ENCODE measurements at regions not wholly inside any gene's neighbourhood (a gene's known extent, or its start where the extent isn't known, plus 50 kb on each side); places are given as distances from the start of the nearest gene placed in this dataset.

GRCh38 chr9:126122901-126123616, 203.6 kb upstream of the MVB12B start:
- intact Hi-C loops (cut with micrococcal nuclease) (no loop called here), in situ Hi-C loops (cut with MboI) (no loop called here)
- Histone ChIP-seq H3K27ac (ENCODE audit: extremely low read depth, low read depth, low read length) (no peak overlapping the region), H3K9me3 (replicated peaks; ENCODE audit: control insufficient read depth, insufficient read depth, low read depth, low read length) (no peaks in the 10 kb centered on the region), H4K20me1 (replicated peaks; ENCODE audit: control insufficient read depth, insufficient read depth, low read length) (no peaks in the 10 kb centered on the region), H3K9me1 (ENCODE audit: control insufficient read depth, insufficient read depth, low read length) (no peaks in the 10 kb centered on the region), H3K4me2 (ENCODE audit: insufficient read depth, low read length) (no peak overlapping the region), H3K36me3 (ENCODE audit: control insufficient read depth, insufficient read depth, low read length) (no peaks in the 10 kb centered on the region), H3K79me2 (ENCODE audit: control insufficient read depth, insufficient read depth, low read length) (no peaks in the 10 kb centered on the region), H3K4me3 (no peak overlapping the region), H3K9ac (ENCODE audit: insufficient read depth in 1 of 2, low read depth in 2 of 2, low read length in 2 of 2) (no peak overlapping the region), H3K27me3 (ENCODE audit: control insufficient read depth in 2 of 2, insufficient read depth in 2 of 2, low read length in 2 of 2) (no peaks in the 10 kb centered on the region; a peak in 1 of 5 replicates), H2AFZ (ENCODE audit: low read depth, low read length) (no peak overlapping the region), H3K4me1 (replicated peaks in 1 of 2; ENCODE audit: control insufficient read depth in 2 of 2, insufficient read depth in 2 of 2, low read length in 2 of 2) (no peaks in the 10 kb centered on the region)
- BruUV-seq (replicated peaks): no TSS peak
- WGBS (ENCODE audit: insufficient coverage, low coverage, missing lambda C conversion rate): 4% methylated on average over 4 of the region's 4 CpGs
- DNase-seq (ENCODE audit: extremely low read depth in 1 of 4, low spot score in 3 of 4) (no peak), ATAC-seq (no peak), FAIRE-seq (no peak)
- TF ChIP-seq ZNF408 (CRISPR knock-in tag; IDR thresholded peaks at IDR 0.05; ENCODE audit: low read depth) (no peak), EP300 (IDR thresholded peaks at IDR 0.05; ENCODE audit: low read length) (no peak), TOE1 (IDR thresholded peaks at IDR 0.05; ENCODE audit: borderline replicate concordance) (no peak), TOE1 (CRISPR knock-in tag; IDR thresholded peaks at IDR 0.05; ENCODE audit: borderline replicate concordance, low read depth) (no peak), THRB (CRISPR knock-in tag; conservative IDR thresholded peaks at IDR 0.05) (no peak)
- CTCF ChIA-PET (ENCODE audit: low intra/inter-chr PET ratio): no interaction called here
- POLR2A ChIA-PET: interaction anchor here (0.7 kb wide), 1 partner anchor 319 kb away, joined by 3 read pairs; no protein-coding TSS in a partner anchor

Measured in K562 (cell line).